ENCODE measurements at regions not wholly inside any gene's neighbourhood (a gene's known extent, or its start where the extent isn't known, plus 50 kb on each side); places are given as distances from the start of the nearest gene placed in this dataset.

DNA sequence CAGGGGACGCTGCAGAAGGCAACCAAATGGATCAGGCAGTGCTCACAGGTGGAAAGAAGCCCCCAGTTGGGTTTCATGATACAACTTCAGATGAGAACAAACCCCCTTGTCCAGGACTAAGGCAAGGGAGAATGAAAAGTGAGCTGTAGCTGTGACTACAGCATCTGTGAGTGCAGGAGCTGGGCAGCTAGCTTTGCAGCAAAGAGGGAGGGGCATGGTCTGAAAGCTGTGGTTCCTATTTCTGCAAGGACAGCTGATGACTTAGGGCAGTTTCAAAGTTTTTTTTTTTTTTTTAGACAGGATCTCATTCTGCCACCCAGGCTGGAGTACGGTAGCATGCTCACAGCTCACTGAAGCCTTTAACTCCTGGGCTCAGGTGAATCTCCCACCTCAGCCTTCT, 1317.4 kb upstream of the DIAPH2 start:
- Histone ChIP-seq H3K4me3 (replicated peaks in 1 of 3) (no peak overlapping the region), H3K27me3 (no peaks in the 10 kb centered on the region), H3K27ac (no peak overlapping the region), H3K4me1 (no peaks in the 10 kb centered on the region), H3K36me3 (no peaks in the 10 kb centered on the region), H3K9me3 (no peaks in the 10 kb centered on the region)
- 80% methylated on average over 1 to 2 of the region's 2 CpGs for WGBS, 2 donors
- intact Hi-C loops (cut with DNase I): no loop called here
- DNase-seq: no peak
- TF ChIP-seq, protein P1, sequence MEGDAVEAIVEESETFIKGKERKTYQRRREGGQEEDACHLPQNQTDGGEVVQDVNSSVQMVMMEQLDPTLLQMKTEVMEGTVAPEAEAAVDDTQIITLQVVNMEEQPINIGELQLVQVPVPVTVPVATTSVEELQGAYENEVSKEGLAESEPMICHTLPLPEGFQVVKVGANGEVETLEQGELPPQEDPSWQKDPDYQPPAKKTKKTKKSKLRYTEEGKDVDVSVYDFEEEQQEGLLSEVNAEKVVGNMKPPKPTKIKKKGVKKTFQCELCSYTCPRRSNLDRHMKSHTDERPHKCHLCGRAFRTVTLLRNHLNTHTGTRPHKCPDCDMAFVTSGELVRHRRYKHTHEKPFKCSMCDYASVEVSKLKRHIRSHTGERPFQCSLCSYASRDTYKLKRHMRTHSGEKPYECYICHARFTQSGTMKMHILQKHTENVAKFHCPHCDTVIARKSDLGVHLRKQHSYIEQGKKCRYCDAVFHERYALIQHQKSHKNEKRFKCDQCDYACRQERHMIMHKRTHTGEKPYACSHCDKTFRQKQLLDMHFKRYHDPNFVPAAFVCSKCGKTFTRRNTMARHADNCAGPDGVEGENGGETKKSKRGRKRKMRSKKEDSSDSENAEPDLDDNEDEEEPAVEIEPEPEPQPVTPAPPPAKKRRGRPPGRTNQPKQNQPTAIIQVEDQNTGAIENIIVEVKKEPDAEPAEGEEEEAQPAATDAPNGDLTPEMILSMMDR (IDR thresholded peaks at IDR 0.05): no peak
- TF ChIP-seq POLR2A (IDR thresholded peaks at IDR 0.05): no peak

DNA sequence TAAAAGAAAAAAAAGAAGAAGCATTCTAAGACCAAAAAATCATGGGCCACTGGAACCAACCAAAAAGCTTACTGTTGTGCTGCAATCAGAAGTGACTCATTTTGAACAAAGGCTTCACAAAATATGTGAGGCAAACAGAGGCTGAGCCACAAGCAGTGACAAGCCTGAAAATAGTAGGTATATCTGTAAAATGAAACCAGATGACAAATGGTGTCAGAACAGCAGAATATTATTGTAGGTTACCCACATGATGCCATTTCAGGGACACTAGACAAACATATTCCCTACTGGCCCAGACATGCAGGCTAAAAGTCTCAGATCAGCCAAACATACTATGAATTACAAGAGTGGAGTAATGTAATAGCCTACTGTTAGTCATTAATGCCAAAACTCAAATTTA, 1301.8 kb upstream of the DIAPH2 start:
- Histone ChIP-seq H3K4me1 (no peaks in the 10 kb centered on the region), H3K36me3 (no peaks in the 10 kb centered on the region), H3K4me3 (replicated peaks in 1 of 3) (no peak overlapping the region), H3K9me3 (no peaks in the 10 kb centered on the region), H3K27ac (no peak overlapping the region), H3K27me3 (no peaks in the 10 kb centered on the region)
- DNase-seq: no peak
- intact Hi-C loops (cut with DNase I): no loop called here
- TF ChIP-seq, protein P1 (IDR thresholded peaks at IDR 0.05): no peak
- TF ChIP-seq POLR2A (IDR thresholded peaks at IDR 0.05): no peak

GRCh38 chrX:95383778-95384177, 1300.9 kb upstream of the DIAPH2 start:
- H3K36me3 ChIP-seq: no peaks in the 10 kb centered on the region
- H3K27me3 ChIP-seq: no peaks in the 10 kb centered on the region
- 67 to 74% methylated on average over 2 of the region's 2 CpGs for WGBS, 2 donors
- TF ChIP-seq, protein P1 (IDR thresholded peaks at IDR 0.05): no peak
- TF ChIP-seq POLR2A (IDR thresholded peaks at IDR 0.05): no peak
- no peaks in the 10 kb centered on the region for H3K9me3 ChIP-seq
- no peak overlapping the region for H3K4me3 ChIP-seq (replicated peaks in 1 of 3)
- no peaks in the 10 kb centered on the region for H3K4me1 ChIP-seq
- DNase-seq: no peak
- intact Hi-C loops (cut with DNase I): no loop called here
- H3K27ac ChIP-seq: no peak overlapping the region

DNA sequence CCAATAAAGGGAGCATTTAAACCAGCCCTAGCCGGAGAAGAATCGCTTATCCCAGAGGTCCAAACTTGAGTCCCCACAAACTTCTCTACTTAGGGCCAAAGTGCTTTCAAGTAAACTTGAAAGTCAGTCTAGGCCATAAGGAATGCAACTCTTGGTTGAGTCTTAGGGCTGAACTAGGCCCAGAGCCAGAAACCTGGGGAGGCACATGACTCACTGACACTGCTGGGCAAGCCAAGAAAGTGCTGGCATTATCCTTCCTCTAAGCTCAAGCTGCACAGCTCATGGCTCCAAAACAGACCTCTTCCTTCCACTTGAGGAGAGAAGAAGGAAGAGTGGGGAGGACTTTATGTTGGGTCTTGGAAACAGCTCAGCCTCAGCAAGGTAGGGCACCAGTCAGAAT, 1257.3 kb upstream of the DIAPH2 start:
- H3K4me1 ChIP-seq: no peaks in the 10 kb centered on the region
- no peaks in the 10 kb centered on the region for H3K36me3 ChIP-seq
- no peak overlapping the region for H3K27ac ChIP-seq
- TF ChIP-seq, protein P1 (IDR thresholded peaks at IDR 0.05): no peak
- TF ChIP-seq POLR2A (IDR thresholded peaks at IDR 0.05): no peak
- H3K4me3 ChIP-seq (replicated peaks in 1 of 3): no peak overlapping the region
- intact Hi-C loops (cut with DNase I): no loop called here
- DNase-seq: no peak
- no peaks in the 10 kb centered on the region for H3K27me3 ChIP-seq
- 72% methylated on average over 2 of the region's 2 CpGs; no CpG with 5 or more reads in 1 of the 2 donors for WGBS, 2 donors
- H3K9me3 ChIP-seq: no peaks in the 10 kb centered on the region

DNA sequence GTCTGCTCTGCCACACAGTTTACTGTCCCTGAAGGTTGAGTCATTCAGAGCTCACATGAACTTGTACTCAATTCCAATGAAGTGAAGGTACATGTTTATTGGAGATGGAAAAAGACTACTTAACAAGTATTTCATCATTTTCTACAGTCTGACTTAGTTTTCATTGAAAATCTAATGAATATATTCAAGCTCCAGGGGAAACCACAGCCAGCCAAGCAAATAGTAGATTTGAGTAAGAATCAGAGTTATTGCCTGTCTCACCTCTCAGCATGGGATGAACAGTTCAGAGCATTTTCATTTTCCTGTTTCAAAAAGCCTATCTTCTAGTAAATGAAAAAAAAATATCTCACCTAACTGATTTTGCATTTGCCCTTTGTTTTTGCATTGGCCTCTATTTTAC, 1249.4 kb upstream of the DIAPH2 start:
- Histone ChIP-seq H3K36me3 (no peaks in the 10 kb centered on the region), H3K4me1 (no peaks in the 10 kb centered on the region), H3K27ac (no peak overlapping the region), H3K4me3 (replicated peaks in 1 of 3) (no peak overlapping the region), H3K27me3 (no peaks in the 10 kb centered on the region), H3K9me3 (no peaks in the 10 kb centered on the region)
- no peak for DNase-seq
- intact Hi-C loops (cut with DNase I): no loop called here
- TF ChIP-seq, protein P1 (IDR thresholded peaks at IDR 0.05): no peak
- no peak for TF ChIP-seq POLR2A (IDR thresholded peaks at IDR 0.05)
